Activated CD8-positive, alpha-beta T cell treated with anti-CD3 and anti-CD28 coated beads for 36 hours (primary cell): ENCODE measurements at regions not wholly inside any gene's neighbourhood (a gene's known extent, or its start where the extent isn't known, plus 50 kb on each side); places are given as distances from the start of the nearest gene placed in this dataset.

Source experiments
- ATAC-seq: fragments of 200-7000 bp; cut with Tn5 transposase; one replicate; pipeline ENCODE4 v1.10.0; 2021; ENCODE audit warnings: mild to moderate bottlenecking, moderate library complexity
- CTCF ChIA-PET: fragments of 350-600 bp; sonication (Branson Sonifier 250); formaldehyde crosslinking; loops from one replicate; lab custom pipeline; 2021; ENCODE audit warnings: antibody characterized with exemption; lab: Charles Lee
- POLR2A ChIA-PET: fragments of 350-600 bp; sonication (Branson Sonifier 250); formaldehyde crosslinking; loops from one replicate; lab custom pipeline; 2021; ENCODE audit warnings: antibody characterized with exemption; lab: Charles Lee
- DNase-seq: peaks from one replicate; pipeline ENCODE4 v3.0.0-alpha.2; 2020
- H3K27ac Mint-ChIP-seq: one replicate; pipeline ENCODE4 v1.8.0; 2021; ENCODE audit warnings: mild to moderate bottlenecking, mixed read lengths
- H3K27me3 Mint-ChIP-seq: one replicate; pipeline ENCODE4 v1.8.0; 2021; ENCODE audit warnings: mixed read lengths
- H3K36me3 Mint-ChIP-seq: one replicate; pipeline ENCODE4 v1.8.0; 2021; ENCODE audit warnings: low read depth, mixed read lengths
- H3K4me1 Mint-ChIP-seq: one replicate; pipeline ENCODE4 v1.8.0; 2021; ENCODE audit warnings: low read depth, mixed read lengths
- H3K4me3 Mint-ChIP-seq: one replicate; pipeline ENCODE4 v1.8.0; 2021; ENCODE audit warnings: mild to moderate bottlenecking, moderate library complexity, mixed read lengths
- H3K9me3 Mint-ChIP-seq: one replicate; pipeline ENCODE4 v1.8.0; 2021; ENCODE audit warnings: mixed read lengths
- intact Hi-C: fragments of 100-400 bp; cut with micrococcal nuclease; formaldehyde crosslinking; loops from one replicate; pipeline ENCODE4 v1.10.0; 2022
- TF ChIP-seq, protein P1 (sequence below): fragments of 200-600 bp; IDR thresholded peaks from one replicate; pipeline ENCODE4 v1.8.0; 2022; ENCODE audit warnings: antibody characterized with exemption, mild to moderate bottlenecking

DNA sequence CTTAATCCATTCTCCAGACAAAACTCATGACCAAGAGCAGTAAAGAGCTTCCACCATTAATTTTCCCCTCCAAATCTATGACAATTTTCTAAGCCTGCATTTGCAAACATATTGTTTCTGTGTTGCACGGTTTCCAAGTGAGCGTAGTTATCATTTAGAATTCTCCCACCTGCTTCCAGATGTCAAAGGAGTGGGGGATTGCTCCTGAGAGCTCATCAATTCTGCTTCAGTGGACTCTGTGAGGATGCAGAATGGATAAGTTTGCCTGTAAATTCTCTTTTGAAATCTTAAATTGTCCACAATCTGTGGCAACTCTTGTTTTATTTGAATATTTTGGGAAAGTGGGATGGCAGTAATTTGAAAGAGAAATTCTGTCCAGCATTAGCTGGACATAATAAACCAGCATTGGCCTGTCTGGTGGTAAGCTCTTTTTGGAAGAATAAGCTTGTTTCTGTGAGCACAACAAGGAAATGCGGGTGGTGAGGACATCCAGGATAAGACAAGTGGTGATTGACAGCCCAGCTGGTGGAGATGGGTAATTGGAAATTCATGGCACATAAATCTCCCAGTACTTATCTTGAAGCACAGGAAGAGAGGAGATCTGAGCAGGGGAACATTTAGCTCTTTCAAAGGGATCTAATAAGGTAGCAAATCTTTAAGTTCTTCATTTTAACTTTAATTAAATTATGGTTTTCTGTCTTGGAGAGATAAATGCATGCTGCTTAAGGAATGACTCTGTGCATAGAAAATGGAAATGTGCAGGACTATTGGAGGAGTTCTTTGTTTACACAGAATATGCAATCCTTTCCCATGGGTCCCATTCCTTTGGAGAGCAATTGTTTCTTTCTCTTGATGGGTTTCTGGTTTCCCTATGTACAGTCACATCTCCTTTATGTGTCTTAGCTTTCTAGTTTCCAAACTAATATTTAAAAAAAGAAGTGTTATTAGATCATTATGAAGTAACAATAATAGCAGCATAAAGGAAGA is 73.2 kb downstream of the FAT3 start:
- CTCF ChIA-PET, result interaction anchor here (1.7 kb wide), 1 partner anchor 9 kb away, joined by 3 read pairs; no protein-coding TSS in a partner anchor
- H3K27ac Mint-ChIP-seq, result no peak overlapping the region

DNA sequence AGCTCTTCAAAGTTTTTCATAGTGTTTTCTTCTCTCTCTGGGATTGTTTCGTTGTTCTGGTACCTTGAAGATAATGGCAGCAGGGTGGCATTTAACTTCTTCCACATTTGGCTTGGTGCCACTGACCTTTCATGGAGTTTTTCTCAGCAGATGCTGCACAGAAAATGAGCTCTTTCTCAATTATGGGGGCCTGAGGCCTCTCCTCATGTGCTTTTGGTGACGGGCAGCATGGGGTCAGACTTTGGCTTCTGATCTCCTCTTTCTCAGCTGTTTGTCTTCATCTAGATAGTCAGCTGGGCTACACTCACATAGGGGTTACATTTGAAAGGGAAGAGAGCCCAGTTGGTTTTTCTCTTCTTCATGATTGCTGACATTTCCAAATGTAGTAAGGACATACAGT is 76.3 kb downstream of the FAT3 start:
- ChIA-PET CTCF (no interaction called here), POLR2A (no interaction called here)
- Mint-ChIP-seq H3K36me3 (no peaks in the 10 kb centered on the region), H3K27me3 (no peaks in the 10 kb centered on the region), H3K9me3 (peaks cover 2% of the 10 kb centered on the region), H3K4me3 (no peak overlapping the region), H3K4me1 (no peaks in the 10 kb centered on the region), H3K27ac (no peak overlapping the region)
- DNase-seq, result no peak
- intact Hi-C loops, result no loop called here
- TF ChIP-seq, protein P1, sequence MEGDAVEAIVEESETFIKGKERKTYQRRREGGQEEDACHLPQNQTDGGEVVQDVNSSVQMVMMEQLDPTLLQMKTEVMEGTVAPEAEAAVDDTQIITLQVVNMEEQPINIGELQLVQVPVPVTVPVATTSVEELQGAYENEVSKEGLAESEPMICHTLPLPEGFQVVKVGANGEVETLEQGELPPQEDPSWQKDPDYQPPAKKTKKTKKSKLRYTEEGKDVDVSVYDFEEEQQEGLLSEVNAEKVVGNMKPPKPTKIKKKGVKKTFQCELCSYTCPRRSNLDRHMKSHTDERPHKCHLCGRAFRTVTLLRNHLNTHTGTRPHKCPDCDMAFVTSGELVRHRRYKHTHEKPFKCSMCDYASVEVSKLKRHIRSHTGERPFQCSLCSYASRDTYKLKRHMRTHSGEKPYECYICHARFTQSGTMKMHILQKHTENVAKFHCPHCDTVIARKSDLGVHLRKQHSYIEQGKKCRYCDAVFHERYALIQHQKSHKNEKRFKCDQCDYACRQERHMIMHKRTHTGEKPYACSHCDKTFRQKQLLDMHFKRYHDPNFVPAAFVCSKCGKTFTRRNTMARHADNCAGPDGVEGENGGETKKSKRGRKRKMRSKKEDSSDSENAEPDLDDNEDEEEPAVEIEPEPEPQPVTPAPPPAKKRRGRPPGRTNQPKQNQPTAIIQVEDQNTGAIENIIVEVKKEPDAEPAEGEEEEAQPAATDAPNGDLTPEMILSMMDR, result no peak
- ATAC-seq, result no peak

More for the DNA sequence above, 73.2 kb downstream of the FAT3 start:
- Mint-ChIP-seq H3K4me1 (no peaks in the 10 kb centered on the region), H3K27me3 (no peaks in the 10 kb centered on the region), H3K36me3 (no peaks in the 10 kb centered on the region), H3K9me3 (no peaks in the 10 kb centered on the region), H3K4me3 (no peak overlapping the region)
- TF ChIP-seq, protein P1, result no peak
- ATAC-seq (no peak), DNase-seq (no peak)
- POLR2A ChIA-PET, result no interaction called here
- intact Hi-C loops, result no loop called here

DNA sequence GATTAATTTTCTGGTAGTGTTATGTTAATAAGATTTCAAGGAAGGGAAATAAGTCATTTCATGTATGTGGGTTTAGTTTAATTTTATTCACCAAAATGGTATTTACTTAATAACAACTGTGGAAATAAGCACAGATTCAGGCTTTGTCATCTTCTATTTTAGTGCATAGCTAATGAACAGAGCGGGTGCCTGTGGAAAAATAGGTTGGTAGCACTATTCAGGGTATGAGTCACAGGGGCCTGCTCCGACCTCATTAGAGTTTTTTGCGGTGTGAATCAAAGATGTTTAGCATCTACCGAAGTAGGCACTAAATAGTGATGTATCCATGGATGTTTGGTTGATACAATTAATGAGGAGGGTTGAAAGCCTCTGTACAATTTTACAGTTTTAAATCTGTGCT is 78.2 kb downstream of the FAT3 start:
- TF ChIP-seq, protein P1, result no peak
- Mint-ChIP-seq H3K27ac (no peak overlapping the region), H3K9me3 (peaks cover 2% of the 10 kb centered on the region), H3K27me3 (no peaks in the 10 kb centered on the region), H3K4me3 (no peak overlapping the region), H3K36me3 (no peaks in the 10 kb centered on the region), H3K4me1 (no peaks in the 10 kb centered on the region)
- CTCF ChIA-PET, result no interaction called here
- ATAC-seq, result no peak
- intact Hi-C loops, result no loop called here
- no peak for DNase-seq
- POLR2A ChIA-PET, result no interaction called here

DNA sequence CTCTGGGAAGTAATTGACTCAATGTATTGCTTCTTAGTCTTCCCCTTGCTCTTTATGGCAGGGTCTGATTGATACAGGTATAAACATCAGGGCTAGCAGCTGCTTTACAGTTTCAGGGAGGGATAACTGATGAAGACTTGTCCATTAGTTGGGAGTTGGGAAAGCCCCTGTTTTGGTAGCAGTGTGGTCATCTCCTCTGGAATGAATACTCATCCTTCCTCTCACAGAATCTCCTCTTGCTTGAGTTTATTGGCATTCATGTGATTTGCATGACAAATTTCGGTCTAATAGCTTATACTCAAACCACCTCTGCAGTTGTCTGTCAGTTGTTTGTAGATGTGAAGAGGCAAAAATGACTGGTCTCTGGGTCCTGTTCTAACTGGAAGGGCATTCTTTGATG is 79.7 kb downstream of the FAT3 start:
- CTCF ChIA-PET, result no interaction called here
- Mint-ChIP-seq H3K4me3 (no peak overlapping the region), H3K9me3 (peaks cover 2% of the 10 kb centered on the region), H3K4me1 (no peaks in the 10 kb centered on the region), H3K36me3 (no peaks in the 10 kb centered on the region), H3K27me3 (no peaks in the 10 kb centered on the region), H3K27ac (no peak overlapping the region)
- TF ChIP-seq, protein P1, result no peak
- ATAC-seq (no peak), DNase-seq (no peak)
- POLR2A ChIA-PET, result no interaction called here
- intact Hi-C loops, result no loop called here

DNA sequence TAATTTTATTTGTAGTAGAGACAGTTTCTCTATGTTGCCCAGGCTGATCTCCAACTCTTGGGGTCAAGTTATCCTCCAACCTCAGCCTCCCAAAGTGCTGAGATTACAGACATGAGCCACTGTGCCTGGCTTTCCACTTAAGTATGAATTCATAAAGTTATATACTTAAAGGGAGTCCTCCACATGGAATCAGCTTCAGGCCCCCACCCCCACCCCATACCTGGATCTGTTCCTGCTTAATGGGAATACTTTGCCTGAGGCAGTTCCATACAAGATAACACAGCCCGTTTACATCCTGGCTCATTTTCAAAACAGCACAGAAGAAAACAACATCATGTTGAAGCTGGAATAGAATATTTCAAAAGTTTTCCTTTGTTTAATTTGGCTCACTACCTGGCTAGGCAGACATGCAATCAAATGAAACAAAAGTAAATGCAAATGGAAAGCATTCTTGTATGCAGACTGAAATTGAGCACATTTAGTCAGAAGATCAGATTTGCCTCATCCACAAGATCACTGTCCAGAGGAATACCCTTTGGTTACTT is 82.4 kb downstream of the FAT3 start:
- TF ChIP-seq, protein P1, result no peak
- Mint-ChIP-seq H3K9me3 (peaks cover 2% of the 10 kb centered on the region), H3K4me1 (no peaks in the 10 kb centered on the region), H3K36me3 (no peaks in the 10 kb centered on the region), H3K27me3 (no peaks in the 10 kb centered on the region), H3K4me3 (no peak overlapping the region), H3K27ac (no peak overlapping the region)
- DNase-seq, result no peak
- ChIA-PET POLR2A (interaction anchor here (0.6 kb wide), 1 partner anchor 39 kb away, joined by 3 read pairs; no protein-coding TSS in a partner anchor), CTCF (interaction anchor here (0.6 kb wide), 1 partner anchor 60 kb away, joined by 3 read pairs; no protein-coding TSS in a partner anchor)
- intact Hi-C loops, result no loop called here
- ATAC-seq, result no peak
